GM13976 (cell line): ENCODE measurements at regions not wholly inside any gene's neighbourhood (a gene's known extent, or its start where the extent isn't known, plus 50 kb on each side); places are given as distances from the start of the nearest gene placed in this dataset.

Source experiments
- DNase-seq: peaks from one replicate; pipeline ENCODE4 v3.0.0; 2012; ENCODE audit warnings: low spot score
- in situ Hi-C: fragments of 300-500 bp; cut with MboI; formaldehyde crosslinking; loops from one replicate; pipeline ENCODE4 v1.12.0; 2022; ENCODE audit warnings: low sequenced_read_pairs, mixed read lengths, inconsistent platforms; ENCODE audit not compliant: unreplicated experiment
- TF ChIP-seq, protein P1 (sequence below): IDR thresholded peaks from 2 replicates; pipeline ENCODE4 v1.5.1; 2012; ENCODE audit warnings: borderline replicate concordance, mild to moderate bottlenecking; ENCODE audit not compliant: insufficient read depth; ENCODE audit errors: extremely low read depth, missing control alignments, control extremely low read depth

DNA sequence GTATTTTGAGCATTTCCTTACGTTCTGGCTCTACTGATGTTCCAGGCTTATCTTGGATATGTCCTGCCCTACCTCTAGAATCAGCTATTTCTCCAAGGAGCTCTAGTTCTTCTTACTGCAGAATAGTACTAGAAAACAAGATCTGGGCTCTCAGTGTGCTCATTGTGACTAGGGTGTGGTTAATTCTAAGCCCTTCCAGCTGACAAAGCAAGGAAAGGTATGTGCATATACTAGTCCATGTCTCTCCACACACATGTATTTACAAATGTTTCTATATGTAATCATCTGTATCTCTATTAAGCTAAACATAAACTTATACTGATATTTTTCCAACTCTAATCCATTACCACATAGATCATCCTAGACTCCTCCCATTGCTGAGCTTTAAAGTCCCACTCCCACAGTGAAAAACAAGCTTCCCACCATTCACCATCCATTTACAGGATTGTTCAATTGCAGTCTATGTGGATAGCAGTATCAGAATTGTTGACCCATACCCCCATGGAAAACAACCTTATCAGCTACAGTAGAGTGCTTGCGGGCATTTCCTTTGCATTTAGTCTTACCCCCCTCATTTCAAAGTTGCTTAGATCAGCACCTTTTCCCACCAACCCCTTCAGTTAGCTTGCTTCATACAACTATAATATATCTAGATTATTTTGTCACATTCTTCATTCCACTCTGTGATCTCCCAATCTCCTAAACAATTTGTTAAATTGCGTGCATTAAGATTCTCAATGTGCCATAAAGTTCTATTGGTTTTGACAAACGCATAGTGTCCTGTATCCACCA is 194.5 kb downstream of the SOX9 start:
- TF ChIP-seq, protein P1, sequence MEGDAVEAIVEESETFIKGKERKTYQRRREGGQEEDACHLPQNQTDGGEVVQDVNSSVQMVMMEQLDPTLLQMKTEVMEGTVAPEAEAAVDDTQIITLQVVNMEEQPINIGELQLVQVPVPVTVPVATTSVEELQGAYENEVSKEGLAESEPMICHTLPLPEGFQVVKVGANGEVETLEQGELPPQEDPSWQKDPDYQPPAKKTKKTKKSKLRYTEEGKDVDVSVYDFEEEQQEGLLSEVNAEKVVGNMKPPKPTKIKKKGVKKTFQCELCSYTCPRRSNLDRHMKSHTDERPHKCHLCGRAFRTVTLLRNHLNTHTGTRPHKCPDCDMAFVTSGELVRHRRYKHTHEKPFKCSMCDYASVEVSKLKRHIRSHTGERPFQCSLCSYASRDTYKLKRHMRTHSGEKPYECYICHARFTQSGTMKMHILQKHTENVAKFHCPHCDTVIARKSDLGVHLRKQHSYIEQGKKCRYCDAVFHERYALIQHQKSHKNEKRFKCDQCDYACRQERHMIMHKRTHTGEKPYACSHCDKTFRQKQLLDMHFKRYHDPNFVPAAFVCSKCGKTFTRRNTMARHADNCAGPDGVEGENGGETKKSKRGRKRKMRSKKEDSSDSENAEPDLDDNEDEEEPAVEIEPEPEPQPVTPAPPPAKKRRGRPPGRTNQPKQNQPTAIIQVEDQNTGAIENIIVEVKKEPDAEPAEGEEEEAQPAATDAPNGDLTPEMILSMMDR = no peak
- in situ Hi-C loops = no loop called here
- no peak for DNase-seq

DNA sequence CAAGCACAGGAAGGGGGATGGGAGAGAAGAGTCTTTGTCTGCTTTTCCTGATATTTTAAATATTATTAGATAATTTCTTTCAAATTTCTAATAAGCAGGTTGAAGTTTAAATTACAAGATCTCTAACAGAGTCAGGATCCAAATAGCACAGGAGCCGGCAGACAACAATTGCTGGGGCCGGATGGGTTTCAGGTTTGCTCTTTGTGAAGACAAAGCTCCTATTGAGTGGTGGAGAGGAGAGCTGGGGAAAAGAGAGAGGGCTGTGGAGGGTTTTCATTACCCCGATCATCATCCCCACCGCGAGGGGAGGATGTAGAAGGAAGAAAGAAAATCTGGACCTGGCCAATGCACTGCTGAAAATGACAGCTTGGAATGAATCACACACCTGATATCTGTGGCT is 197.3 kb downstream of the SOX9 start:
- TF ChIP-seq, protein P1 = no peak
- in situ Hi-C loops = no loop called here
- no peak for DNase-seq

DNA sequence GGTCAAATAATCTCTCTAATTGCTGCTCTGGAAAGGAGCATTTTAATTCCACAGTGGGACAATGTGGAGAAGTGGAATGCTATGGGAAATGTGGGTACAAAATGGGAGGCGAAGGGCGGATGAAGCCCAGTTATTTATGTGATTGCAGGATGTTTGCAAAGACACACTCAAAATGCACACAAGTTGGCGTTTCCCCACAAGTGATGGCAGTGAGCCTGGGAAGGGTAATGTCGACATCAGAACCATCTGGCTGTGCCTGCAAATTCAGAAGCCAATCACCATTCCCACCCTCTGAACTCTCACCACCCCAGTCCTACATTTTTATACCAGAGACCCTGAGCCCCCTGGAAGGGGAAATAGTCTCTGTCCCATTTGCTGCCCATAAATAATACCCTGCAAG is 201.1 kb downstream of the SOX9 start:
- TF ChIP-seq, protein P1 = no peak
- in situ Hi-C loops = no loop called here
- DNase-seq = no peak

DNA sequence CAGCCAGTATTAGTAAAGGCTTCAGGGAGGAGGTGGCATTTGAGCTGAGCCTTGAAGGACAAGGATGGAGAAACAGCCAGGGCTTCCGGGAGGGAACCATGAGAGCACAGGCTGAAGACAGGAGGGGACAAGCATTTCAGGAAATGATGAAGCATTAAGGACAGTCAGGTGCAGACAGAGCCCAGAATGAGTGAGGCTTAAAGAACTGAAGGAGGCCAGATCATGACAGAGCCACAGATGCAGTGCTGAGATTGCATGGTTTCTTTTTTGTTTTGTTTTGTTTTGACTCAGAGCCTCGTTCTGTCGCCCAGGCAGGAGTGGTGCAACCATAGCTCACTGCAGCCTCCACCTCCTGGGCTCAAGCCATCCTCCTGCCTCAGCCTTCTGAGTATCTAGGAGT is 211.5 kb downstream of the SOX9 start:
- in situ Hi-C loops = no loop called here
- peak; percentile 36 for DNase-seq
- TF ChIP-seq, protein P1 = no peak

DNA sequence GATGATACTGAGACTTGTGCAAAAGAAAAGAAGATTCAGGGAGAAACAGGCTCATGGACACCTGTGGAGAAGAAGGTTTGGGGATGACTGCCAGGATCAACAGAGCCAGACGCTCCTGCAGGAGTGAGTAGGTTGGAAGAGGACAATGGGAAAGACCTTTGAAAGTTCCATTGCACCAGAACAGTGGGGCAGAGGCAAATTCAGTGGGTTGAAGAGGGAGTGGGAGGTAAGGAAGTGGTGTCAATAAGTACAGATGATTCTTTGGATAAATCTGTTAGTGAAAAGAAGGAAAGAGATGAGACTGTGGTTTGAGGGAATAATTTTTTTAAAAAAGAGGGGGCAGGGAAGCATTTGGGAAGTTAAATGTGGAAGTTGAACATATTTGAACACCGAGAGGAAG is 212.8 kb downstream of the SOX9 start:
- DNase-seq = no peak
- TF ChIP-seq, protein P1 = no peak
- in situ Hi-C loops = no loop called here

DNA sequence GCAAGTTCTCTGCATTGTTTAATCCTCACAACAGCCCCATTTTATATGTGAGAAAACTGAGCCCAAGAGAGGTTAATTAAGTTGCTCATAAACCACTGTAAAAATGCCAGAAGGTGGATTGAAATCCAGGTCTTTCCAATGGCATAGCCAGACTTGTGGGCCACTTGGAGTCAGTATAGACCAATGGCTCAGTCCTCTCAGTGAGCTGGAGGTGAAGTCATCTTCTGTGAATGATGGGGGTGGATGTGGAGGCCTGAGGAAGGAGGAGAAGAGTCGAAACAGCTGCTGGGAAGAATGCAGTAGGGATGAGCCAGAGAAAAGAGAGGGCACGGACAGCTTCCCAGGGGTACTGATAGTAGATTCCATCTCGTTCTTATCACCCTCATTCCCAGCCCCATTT is 213.4 kb downstream of the SOX9 start:
- no peak for DNase-seq
- in situ Hi-C loops = no loop called here
- TF ChIP-seq, protein P1 = no peak
